Suprapubic skin (tissue), 4 donors: ENCODE measurements at regions not wholly inside any gene's neighbourhood (a gene's known extent, or its start where the extent isn't known, plus 50 kb on each side); places are given as distances from the start of the nearest gene placed in this dataset.
"Not testable (repeated sequence)": the region's sequence is repeated elsewhere in the genome, so short reads cannot be mapped to it uniquely, and the experiment has no call there.

Experiments used
- DNase-seq, 2 donors: peaks; one replicate each; pipeline ENCODE4 v3.0.0-alpha.2; 2019; ENCODE audit warnings: low spot score in 2 of 2
- H3K27ac ChIP-seq: fragments of 200-600 bp; sonication (generic); one replicate; pipeline ENCODE4 v1.5.1; 2019
- H3K27me3 ChIP-seq: fragments of 200-600 bp; sonication (generic); one replicate; pipeline ENCODE4 v1.5.1; 2019
- H3K36me3 ChIP-seq: fragments of 200-600 bp; sonication (generic); one replicate; pipeline ENCODE4 v1.5.1; 2019
- H3K4me1 ChIP-seq: fragments of 200-600 bp; sonication (generic); one replicate; pipeline ENCODE4 v1.5.1; 2019
- H3K4me3 ChIP-seq: fragments of 200-600 bp; sonication (generic); one replicate; pipeline ENCODE4 v1.5.1; 2019; ENCODE audit warnings: mild to moderate bottlenecking
- H3K9me3 ChIP-seq: fragments of 200-600 bp; sonication (generic); one replicate; pipeline ENCODE4 v1.5.1; 2019
- EP300 ChIP-seq: sonication (generic); formaldehyde crosslinking; IDR thresholded peaks from one replicate; pipeline ENCODE4 v1.6.1; 2017; ENCODE audit warnings: antibody characterized with exemption
- POLR2A ChIP-seq, 2 donors: fragments of 450-650 bp; IDR thresholded peaks; one replicate each; pipeline ENCODE4 v1.6.1; 2017; ENCODE audit warnings: antibody characterized with exemption in 2 of 2, mild to moderate bottlenecking in 2 of 2, moderate library complexity in 2 of 2
- POLR2AphosphoS5 ChIP-seq, 3 donors: sonication (generic); formaldehyde crosslinking; IDR thresholded peaks; one replicate each; pipeline ENCODE4 v1.6.1; 2017; ENCODE audit warnings: antibody characterized with exemption in 3 of 3
- WGBS: methylation state at CpG from one replicate; pipeline ENCODE4 v1.1.5; 2018; 5-methylcytosine and 5-hydroxymethylcytosine counted together
- TF ChIP-seq, protein P1 (sequence below), 2 donors: fragments of 200-600 bp in 1 of 2; fragments of 450-650 bp in 1 of 2; sonication (generic) in 1 of 2; IDR thresholded peaks; one replicate each; pipeline ENCODE4 v1.5.1; 2016 to 2019; ENCODE audit warnings: antibody characterized with exemption in 2 of 2, mild to moderate bottlenecking in 1 of 2, moderate library complexity in 1 of 2

DNA sequence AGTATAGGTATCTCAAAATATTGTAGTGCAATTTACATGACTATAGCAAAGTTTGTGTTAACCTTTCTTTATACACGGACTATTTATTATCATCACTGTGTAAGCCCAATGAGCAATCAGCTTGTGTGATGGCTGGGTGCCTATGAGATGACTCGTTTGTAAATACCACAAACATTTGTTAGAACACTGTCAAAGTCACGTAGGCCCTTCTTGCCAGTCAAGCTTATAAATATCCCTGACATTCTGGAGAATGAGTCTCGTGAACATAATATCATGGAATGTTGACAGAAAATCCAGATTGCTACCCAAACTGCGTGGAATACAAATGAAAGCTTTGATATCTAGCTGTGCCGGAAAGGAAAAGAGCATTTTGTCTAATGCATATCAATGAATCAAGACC is 648.3 kb upstream of the MDGA2 start:
- Histone ChIP-seq H3K27me3 (no peaks in the 10 kb centered on the region), H3K4me3 (no peak overlapping the region), H3K36me3 (no peaks in the 10 kb centered on the region), H3K9me3 (no peaks in the 10 kb centered on the region), H3K27ac (no peak overlapping the region), H3K4me1 (no peaks in the 10 kb centered on the region)
- DNase-seq: no peak
- TF ChIP-seq, protein P1, sequence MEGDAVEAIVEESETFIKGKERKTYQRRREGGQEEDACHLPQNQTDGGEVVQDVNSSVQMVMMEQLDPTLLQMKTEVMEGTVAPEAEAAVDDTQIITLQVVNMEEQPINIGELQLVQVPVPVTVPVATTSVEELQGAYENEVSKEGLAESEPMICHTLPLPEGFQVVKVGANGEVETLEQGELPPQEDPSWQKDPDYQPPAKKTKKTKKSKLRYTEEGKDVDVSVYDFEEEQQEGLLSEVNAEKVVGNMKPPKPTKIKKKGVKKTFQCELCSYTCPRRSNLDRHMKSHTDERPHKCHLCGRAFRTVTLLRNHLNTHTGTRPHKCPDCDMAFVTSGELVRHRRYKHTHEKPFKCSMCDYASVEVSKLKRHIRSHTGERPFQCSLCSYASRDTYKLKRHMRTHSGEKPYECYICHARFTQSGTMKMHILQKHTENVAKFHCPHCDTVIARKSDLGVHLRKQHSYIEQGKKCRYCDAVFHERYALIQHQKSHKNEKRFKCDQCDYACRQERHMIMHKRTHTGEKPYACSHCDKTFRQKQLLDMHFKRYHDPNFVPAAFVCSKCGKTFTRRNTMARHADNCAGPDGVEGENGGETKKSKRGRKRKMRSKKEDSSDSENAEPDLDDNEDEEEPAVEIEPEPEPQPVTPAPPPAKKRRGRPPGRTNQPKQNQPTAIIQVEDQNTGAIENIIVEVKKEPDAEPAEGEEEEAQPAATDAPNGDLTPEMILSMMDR (IDR thresholded peaks at IDR 0.05): no peak
- no peak for TF ChIP-seq EP300
- TF ChIP-seq POLR2A (IDR thresholded peaks at IDR 0.05): no peak
- no peak for TF ChIP-seq POLR2AphosphoS5 (IDR thresholded peaks at IDR 0.05)
- 33% methylated on average over 6 of the region's 6 CpGs for WGBS

DNA sequence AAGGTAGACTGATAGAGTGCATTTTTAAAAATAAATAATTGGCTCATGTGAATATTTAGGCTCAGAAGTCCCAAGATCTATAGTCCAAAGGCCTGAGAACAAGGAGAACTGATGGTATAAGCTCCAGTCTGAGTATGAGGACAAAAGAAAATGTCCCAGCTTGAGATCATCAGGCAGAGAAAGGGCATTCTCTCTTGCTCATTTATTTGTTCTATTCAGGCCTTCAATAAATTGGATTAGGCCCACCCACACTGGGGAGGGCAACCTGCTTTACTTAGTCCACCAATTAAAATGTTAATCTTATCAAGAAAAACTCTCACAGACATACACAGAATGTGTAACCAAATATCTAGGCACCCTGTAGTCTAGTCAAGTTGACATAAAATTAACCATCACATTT is 644.4 kb upstream of the MDGA2 start:
- Histone ChIP-seq H3K4me1 (no peaks in the 10 kb centered on the region), H3K9me3 (no peaks in the 10 kb centered on the region), H3K36me3 (no peaks in the 10 kb centered on the region), H3K4me3 (no peak overlapping the region), H3K27ac (no peak overlapping the region), H3K27me3 (no peaks in the 10 kb centered on the region)
- TF ChIP-seq EP300 (no peak), POLR2A (IDR thresholded peaks at IDR 0.05) (no peak), POLR2AphosphoS5 (IDR thresholded peaks at IDR 0.05) (no peak)
- TF ChIP-seq, protein P1 (IDR thresholded peaks at IDR 0.05): no peak
- DNase-seq: no peak

DNA sequence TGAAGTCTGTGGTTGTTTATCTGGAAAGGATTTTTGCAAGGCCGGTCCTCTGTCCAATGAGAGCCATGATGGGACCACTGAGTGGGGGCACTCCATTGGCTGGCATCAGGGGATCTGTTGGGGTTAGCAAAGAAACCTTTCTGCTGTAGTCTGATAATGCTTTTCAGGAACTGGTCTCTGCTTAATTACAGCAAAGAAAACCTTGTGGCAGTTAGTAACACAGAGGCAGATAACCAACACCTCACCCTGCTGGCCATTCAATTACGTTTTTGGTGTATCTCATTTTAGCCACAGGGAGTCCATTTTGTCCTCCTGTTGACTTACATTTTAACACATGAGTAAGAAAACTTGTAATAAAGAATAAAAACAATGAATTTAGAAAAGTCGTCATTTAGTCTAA is 629.3 kb upstream of the MDGA2 start:
- no peaks in the 10 kb centered on the region for H3K36me3 ChIP-seq
- no peaks in the 10 kb centered on the region for H3K4me1 ChIP-seq
- WGBS: 83% methylated on average over 3 of the region's 3 CpGs
- H3K9me3 ChIP-seq: no peaks in the 10 kb centered on the region
- no peak for DNase-seq
- H3K27me3 ChIP-seq: no peaks in the 10 kb centered on the region
- H3K27ac ChIP-seq: no peak overlapping the region
- no peak for TF ChIP-seq POLR2AphosphoS5 (IDR thresholded peaks at IDR 0.05)
- no peak for TF ChIP-seq EP300
- TF ChIP-seq, protein P1 (IDR thresholded peaks at IDR 0.05): no peak
- TF ChIP-seq POLR2A (IDR thresholded peaks at IDR 0.05): no peak
- no peak overlapping the region for H3K4me3 ChIP-seq

DNA sequence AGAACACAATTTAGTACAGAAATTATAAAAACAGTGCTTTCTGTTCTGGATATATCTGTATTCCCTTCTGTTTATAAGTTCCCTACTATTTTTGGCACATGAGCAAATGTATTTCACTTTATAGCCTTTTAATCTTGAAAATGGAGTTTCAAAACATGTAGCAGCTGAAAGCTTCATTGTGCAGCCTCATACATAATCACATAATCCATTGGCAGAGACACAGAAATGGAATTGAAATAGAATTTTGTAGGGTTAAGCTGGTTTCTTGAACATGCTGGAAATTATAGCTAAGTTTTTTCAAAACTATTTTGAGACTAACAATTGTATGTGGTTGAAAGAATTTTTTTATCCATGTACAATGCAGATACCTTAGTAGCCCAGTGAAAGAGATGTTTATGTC is 614.3 kb upstream of the MDGA2 start:
- H3K36me3 ChIP-seq: no peaks in the 10 kb centered on the region
- no peak for DNase-seq
- peaks cover 13% of the 10 kb centered on the region for H3K9me3 ChIP-seq
- H3K27ac ChIP-seq: no peak overlapping the region
- no peak overlapping the region for H3K4me3 ChIP-seq
- H3K4me1 ChIP-seq: no peaks in the 10 kb centered on the region
- no peaks in the 10 kb centered on the region for H3K27me3 ChIP-seq
- TF ChIP-seq EP300: no peak
- TF ChIP-seq POLR2A (IDR thresholded peaks at IDR 0.05): no peak
- TF ChIP-seq, protein P1 (IDR thresholded peaks at IDR 0.05): no peak
- no peak for TF ChIP-seq POLR2AphosphoS5 (IDR thresholded peaks at IDR 0.05)

DNA sequence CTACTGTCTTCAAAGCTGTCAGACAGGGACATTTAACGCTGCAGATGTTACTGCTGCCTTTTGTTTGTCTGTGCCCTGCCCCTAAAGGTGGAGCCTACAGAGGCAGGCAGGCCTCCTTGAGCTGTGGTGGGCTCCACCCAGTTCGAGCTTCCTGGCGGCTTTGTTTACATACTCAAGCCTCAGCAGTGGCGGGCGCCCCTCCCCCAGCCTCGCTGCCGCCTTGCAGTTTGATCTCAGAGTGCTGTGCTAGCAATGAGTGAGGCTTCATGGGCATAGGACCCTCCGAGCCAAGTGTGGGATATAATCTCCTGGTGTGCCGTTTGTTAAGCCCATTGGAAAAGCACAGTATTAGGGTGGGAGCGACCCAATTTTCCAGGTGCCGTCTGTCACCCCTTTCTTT is 609.8 kb upstream of the MDGA2 start:
- H3K27ac ChIP-seq, DNase-seq, H3K27me3 ChIP-seq, H3K36me3 ChIP-seq, H3K4me1 ChIP-seq, H3K4me3 ChIP-seq: not testable (repeated sequence)
- 93% methylated on average over 11 of the region's 11 CpGs for WGBS
- peaks cover 17% of the 10 kb centered on the region for H3K9me3 ChIP-seq

DNA sequence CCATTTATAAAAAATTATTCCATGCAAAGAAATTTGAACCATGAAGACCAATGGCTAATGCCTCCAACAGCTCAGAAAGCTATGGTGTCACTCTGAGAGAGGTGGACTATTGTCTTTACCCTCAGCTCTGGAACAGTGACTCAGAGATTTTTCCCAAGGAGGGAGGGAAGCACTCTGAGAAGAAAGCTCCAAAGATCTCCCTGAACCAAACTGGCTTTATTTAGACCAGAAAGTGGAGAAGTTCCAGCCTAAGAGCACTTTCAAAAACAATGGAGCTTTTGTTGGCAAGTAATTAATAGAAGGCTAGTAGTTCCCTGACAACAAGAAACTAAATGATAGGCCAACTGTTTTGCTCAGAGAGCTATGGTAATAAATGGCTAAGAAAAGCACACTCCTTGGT is 599.9 kb upstream of the MDGA2 start:
- H3K27me3 ChIP-seq: no peaks in the 10 kb centered on the region
- H3K4me3 ChIP-seq: no peak overlapping the region
- no peak overlapping the region for H3K27ac ChIP-seq
- TF ChIP-seq, protein P1 (IDR thresholded peaks at IDR 0.05): no peak
- TF ChIP-seq POLR2A (IDR thresholded peaks at IDR 0.05) (no peak), POLR2AphosphoS5 (IDR thresholded peaks at IDR 0.05) (no peak), EP300 (no peak)
- no peaks in the 10 kb centered on the region for H3K4me1 ChIP-seq
- DNase-seq: no peak
- no peaks in the 10 kb centered on the region for H3K36me3 ChIP-seq
- no peaks in the 10 kb centered on the region for H3K9me3 ChIP-seq
